GM20431 (cell line): ENCODE measurements at regions not wholly inside any gene's neighbourhood (a gene's known extent, or its start where the extent isn't known, plus 50 kb on each side); places are given as distances from the start of the nearest gene placed in this dataset.

ENCODE experiments used
- in situ Hi-C: fragments of 300-500 bp; cut with MseI, MboI; formaldehyde crosslinking; loops from one replicate; pipeline ENCODE4 v1.15.0; 2020; ENCODE audit warnings: low sequenced_read_pairs; ENCODE audit not compliant: unreplicated experiment

DNA sequence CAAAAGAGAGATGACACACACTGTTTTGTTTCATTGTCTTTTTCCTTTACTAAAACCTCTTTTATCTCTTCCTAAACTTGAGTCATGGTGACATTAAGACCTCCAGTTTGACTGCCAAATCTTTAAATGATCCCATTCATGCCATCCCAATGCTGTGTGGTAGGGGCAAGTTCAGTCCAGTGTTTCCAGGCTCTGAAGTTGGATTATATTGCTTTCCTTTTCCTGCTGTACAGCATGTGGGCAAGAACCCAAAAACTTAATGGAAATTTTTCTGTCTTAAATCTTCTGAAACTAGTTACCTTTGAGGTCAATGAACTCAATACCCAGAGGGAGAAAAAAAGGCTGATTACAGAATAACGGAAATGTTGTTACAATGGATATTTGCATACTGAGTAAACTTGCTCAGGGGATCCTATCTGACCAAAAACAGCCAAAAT lies 187.1 kb upstream of the FAR2 start:
- in situ Hi-C loops, result no loop called here

DNA sequence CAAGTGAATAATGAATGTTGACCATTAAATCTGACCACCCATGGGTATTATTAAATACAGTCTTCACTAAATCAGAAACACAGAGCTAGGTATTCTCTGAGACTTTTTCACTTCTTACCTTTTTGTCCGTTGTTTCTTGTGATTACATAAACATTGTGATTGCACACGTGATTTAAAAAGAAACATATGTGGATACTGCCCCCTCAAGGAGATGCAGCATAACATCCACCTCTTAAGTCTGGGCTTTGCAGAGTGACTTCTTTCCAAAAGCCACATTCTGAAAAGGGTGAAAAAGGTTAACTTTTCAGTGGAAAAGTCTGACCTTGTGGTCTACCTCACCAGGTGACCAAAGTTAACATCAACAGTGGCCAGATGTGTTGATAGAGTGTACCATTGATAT lies 185.5 kb upstream of the FAR2 start:
- in situ Hi-C loops, result no loop called here

DNA sequence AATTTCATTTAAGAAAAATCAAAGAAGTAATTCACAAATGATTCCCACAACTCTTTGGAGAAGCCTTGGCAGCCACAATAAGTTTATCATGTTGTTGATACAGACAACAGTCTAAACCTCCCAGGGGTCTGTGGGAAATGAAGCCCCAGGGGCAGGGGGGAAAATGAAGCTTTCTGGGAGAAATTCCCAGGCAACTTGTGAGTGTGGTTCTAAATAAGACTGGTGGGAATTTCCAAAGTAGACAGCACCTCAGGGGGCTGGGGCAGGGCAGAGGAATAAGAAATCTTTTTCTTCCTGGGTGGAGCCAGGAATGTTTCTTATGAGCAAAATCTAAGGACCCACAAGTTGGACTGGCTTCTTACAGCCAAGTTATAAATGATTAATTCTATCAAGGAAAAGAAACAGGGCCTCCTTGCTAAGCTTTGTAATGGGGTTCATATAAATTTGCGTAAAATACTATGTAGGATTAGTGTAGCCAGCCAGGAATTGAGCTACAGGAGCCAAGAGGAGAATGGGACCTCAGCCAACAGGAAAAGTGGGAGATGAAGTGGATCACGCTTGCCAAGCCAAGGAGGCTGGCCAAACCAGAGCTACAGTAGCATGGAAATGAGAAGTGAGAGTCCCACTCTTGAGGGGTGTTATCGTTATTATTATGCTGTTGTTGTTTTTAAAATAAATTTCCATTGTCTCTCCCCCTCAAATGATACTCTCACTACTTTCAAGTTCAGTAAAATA lies 182.9 kb upstream of the FAR2 start:
- in situ Hi-C loops, result no loop called here

DNA sequence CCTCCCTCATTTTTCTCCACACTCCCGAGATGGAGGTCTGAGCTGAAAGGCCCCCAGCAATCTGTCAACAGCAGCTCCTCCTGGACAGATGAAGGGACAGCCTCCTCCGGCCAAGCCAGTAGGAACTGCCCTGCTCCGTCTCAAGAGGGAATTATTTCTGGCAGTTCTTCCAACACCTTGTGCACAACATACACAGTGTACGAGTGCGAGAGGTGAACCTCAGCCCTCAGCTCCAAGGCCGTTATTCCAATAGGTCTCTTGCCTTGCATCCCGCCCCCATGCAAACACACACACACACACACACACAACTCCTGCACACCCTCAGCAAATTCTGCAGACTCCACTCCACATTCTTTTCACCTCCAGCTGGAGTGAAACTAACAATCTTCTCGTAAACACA lies 181.7 kb upstream of the FAR2 start:
- in situ Hi-C loops, result no loop called here

DNA sequence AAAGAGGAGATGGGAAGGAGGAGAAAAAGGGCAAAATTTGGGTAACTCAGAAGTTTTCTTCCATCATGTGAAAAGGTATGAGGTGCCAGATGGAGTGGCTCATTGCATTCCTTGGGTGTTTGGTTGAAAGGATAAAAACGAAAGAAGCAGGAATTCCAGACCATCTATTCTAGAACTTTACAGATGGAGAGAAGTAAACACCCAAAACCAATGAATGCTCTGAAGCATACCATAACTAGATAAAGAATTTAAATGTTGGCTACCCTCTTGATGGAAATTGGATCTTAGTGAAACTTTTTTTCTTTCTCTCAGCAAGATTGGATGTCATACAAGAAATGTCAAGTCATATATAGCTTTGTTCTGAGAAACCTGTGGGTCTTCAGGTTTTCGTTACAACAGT lies 175.6 kb upstream of the FAR2 start:
- in situ Hi-C loops, result no loop called here

DNA sequence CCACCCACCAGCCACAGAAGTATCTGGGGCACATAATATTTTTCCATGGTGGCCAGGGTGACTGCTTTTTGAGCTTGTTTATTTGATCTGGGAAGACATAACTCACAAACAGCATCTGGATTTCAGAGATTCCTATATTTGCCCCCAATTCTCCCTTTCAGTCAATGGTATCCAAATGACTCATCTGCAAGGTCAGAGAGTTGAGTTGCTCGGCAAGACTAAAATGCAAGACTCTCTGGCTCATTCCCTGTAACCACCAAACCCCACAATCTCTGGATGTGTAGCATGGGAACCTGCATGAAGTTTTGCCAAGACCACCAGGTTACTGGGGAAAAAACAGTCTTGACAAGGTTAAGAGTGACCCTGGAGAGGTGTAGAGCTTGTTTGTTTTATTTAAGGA lies 174.9 kb upstream of the FAR2 start:
- in situ Hi-C loops, result no loop called here

DNA sequence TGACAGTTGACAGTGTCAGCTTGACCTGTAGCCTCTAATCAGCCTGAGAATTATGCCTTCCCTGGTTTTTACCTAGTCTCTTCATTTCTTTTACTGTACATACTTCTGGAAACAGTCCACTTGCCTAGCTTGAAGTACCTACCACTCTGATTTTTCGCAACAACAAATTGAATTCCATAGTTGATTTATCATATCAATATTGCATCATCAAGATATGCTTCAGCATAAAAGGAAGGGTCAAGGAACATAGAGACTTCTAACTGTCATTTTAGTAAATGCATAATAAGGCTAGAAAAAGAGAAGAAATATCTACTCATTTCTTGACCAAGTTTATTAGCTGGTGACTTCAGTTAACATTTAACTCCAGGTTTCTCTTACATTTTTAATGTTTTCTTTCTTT lies 174.2 kb upstream of the FAR2 start:
- in situ Hi-C loops, result no loop called here

DNA sequence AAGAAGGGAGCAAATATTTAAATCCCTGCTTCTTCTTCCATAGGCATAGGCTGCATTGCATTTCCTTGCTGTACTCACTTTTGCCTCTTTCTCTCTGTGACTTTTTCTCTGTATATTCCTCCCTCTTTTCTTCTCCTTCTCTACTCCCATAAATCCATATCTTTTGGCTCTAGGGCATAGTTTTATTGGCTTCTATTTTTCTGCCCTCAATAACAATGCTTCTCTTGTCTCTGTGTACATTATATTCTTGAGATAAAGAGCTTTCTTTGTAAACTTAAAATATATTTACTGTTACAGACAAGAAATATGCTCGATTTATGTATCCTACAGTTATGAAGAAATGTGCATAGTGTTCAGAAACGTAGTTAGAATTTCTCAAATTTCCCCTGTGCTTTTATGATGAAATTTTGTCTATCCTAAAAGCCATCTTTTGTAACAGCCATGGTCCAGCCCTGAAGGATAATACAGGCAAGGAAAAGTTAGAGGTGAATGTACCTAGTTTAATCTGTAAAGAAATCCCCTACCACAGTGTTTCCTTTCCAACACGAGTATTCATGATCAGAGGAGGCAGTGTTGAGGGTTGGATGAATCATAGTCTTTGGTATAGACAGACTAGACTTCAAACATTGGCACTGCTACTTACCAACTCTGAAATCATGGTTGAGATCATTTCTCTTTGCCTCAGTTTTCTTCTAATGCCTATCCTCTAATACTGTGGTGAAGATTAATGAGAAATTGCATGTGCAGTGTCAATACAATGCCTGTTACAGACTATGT lies 173.3 kb upstream of the FAR2 start:
- in situ Hi-C loops, result no loop called here

DNA sequence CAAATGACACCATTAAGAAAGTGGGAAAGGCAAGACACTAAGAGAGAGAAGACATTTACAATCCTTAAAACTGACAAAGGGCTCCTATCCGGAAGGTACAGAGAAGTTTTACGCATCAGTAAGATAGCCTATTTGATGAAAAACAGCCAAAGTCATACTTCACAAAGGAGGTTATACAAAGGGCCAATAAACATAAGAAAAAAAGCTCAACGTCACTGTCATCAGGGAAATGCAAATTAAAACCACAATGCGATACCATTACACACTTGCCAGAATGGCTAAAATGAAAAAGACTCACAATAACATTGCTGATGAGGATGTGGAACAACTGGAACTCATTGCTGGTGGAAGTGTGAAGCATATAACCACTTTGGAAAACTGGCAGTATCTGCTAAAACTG lies 168.6 kb upstream of the FAR2 start:
- in situ Hi-C loops, result no loop called here

DNA sequence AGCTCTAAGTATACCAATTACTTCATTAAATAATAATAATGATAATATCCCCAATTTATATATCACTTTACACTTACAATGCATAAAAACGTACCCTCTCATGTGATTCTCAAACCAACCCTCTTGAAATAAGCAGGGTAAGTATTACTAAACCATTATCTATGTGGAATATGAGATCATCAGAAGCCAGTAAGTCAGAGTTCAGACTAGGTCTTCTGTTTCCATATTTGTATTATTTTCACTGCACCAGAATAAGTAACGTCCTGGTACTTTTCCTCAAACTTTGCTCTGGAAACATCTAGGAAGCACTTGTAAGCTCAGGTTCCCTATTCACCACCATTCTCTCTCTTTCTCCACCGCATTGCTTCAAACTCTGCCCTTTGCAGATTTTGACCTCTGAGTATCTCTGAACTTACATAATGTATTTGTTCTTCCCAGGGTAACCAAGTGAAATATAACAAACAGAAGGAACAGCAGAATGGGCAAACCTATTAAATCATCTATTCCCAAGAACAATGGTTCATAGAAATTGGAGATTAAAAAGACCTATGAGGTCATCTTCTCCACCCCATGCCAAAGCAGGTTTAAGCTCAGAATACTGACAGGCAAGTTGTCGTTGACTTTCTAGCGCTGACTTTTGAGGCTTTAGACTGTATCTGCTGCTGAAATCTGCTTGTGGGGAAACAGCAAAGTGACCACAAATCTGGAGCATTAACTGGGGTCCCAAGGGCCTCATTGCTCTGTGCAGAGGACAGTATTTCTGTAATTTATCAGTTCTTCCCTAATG lies 161.3 kb upstream of the FAR2 start:
- in situ Hi-C loops, result no loop called here

DNA sequence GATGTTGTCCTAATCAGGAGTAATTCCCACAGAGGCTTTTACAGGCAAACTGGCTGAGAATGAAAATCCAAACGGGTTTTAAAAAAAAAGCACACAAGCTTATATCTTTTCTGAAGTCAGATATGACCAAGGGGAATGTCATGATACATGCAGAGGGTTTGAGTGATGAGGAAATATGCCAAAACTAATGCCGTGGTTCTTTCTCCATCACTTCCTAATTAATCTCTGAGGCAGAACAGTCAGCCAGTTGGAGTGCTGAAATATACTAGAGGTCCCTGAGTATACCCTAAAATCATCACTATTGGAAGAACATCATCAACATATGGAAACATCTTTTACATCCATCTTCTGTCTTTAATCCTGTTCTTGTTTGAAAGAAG lies 160.8 kb upstream of the FAR2 start:
- in situ Hi-C loops, result no loop called here

DNA sequence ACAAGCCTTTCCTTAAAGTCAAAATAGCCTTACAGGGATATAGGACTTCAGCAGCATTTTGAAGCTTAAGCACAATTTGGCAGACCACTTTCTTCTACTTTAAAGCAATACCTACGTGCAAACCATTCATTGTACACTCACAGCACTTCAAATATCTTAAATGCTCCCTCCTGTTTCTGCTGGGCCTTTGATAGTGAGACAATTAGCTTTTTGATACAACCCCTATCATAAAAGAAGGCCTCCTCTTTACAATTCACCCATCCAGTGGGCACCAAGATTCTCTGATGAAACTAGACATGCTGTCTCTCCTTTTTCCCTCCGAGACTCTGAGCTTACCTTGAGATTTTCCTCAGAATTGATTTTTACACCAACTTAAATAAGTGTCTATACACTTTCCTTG lies 157.5 kb upstream of the FAR2 start:
- in situ Hi-C loops, result no loop called here

DNA sequence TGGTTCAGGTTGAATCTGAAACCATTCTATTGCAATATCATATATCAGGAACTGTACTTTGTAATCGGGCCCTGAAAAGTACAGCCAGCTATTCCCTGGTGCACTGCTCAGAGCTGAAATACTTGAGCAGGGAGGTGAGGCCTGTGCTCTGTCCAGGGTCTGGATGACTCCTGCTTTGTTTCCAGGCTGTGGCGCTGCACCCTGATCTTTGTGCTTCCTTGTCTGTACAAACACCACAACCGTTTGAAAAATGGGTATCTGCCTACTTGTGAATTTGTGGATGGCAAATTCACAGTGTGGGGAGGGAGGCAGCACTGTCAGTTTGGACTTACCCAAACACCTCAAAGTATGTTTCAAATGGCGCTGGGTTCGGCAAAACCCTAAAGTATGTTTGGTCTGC lies 155.4 kb upstream of the FAR2 start:
- in situ Hi-C loops, result no loop called here

DNA sequence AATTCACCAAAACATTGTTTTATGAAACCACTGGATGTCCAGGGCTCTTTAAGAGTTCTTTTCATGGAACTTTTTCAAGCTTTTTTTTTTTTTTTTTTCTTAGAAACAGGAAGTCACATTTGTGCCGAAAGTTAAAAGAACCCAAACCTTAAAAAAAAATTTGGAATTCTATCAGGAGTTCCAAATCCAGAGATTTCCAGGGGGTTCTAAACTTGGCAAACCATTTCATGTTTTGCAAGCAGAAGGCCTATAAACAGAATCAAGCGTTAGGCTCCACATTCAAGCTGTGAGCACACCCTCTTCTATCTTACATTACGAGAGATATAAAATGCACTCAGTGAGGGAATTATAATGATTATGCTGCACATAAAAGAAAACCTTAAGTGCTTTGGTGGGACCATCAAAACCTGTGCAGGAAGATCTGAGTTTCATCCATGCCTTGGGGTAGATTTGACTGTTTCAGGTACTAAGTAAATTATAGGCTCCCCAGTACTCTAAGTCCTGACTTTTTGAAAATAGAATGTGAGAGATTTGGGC lies 154.8 kb upstream of the FAR2 start:
- in situ Hi-C loops, result no loop called here

DNA sequence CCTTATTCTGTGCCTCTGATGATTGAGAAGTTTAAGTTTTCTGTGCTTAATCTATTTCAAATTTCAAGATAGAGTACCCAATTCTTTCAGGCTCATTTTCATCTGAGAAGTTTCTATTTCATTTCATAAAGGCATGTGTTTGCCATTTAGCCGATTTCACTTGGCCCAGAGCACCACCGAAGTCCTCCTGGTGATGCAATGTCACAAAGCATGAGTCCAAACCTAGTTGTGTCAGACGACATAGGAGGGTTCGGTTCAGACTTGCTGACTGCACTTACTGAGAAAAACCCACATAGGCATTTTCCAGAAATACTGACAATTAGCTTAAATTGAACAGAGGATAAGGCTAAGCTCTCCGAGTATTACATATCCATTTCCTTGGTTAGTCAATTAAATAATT lies 152.4 kb upstream of the FAR2 start:
- in situ Hi-C loops, result no loop called here

DNA sequence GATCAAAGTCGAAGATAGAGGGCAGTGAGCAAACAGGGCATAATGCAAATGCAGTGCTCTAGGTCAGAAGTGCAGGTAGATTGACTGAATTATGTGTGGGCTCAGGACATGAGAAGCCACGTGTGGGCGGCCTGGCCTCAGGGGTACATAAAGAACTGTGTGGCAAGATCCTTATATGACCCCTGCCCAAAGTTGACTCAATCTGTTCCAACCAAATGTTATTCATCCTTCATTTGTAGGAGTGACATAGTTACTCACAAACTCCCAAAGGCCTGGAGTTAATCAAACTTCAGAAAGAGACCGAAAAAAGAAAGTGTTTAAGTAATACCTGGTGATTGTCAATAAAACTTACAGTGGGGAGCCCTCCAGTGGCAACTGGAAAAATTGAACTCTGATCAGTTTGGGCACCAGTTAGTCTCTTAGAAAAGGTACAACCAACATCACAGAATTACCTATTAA lies 150.4 kb upstream of the FAR2 start:
- in situ Hi-C loops, result no loop called here

DNA sequence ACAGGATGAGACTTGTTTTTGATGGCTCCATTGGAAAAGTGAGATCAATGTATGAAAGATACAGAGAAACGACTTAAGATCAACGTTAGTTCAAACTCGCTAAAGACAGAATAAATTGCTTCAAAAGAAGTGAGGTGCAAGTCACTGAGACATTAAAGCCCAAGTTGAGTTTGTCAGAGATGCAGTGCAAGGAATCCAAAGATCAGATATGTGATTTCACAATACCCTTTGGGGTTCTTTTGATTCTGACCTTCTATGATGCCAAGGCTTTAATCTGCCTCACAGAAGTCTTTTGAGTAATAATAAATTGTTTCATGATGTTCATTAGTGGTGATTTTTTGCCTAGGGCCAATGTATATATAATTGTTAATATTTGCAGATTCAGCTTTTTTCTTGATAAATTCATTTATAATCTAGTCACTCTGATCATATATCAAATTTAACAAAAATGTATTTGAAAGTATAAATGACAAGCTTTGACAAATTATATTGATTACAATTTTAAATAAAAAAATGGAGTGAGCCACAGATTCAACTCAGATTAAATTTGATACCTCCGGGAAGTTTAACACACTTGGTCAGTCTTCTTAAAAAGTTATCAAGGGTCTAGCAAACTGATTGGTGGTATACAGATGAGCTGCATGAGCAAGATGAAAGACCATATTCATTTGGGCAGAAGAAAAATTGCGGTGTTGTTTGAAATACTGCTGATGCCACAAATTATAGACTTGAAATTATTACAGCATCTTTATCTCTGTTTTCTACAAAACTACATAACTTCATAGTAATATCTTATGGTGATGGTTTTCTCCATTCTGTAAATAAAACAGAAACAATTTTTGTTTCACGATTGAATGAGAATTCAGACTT lies 144.8 kb upstream of the FAR2 start:
- in situ Hi-C loops, result no loop called here

DNA sequence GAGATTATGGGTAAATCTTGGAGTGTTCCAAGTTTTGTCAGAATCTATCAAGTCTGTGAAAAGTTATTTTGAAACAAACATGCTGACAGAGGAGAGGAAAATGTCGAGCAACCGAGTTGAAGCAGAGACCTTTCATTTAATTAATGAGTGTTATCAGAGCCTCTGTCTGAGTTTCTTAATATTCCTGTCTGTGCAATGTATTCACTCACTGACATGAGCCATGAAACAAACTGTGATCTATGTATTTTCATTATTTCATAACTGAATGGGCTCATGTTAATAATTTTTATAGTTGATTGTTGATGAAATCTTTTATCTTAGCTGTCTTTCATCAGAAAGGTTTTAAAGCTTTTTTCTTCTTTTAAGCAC lies 144.2 kb upstream of the FAR2 start:
- in situ Hi-C loops, result no loop called here

DNA sequence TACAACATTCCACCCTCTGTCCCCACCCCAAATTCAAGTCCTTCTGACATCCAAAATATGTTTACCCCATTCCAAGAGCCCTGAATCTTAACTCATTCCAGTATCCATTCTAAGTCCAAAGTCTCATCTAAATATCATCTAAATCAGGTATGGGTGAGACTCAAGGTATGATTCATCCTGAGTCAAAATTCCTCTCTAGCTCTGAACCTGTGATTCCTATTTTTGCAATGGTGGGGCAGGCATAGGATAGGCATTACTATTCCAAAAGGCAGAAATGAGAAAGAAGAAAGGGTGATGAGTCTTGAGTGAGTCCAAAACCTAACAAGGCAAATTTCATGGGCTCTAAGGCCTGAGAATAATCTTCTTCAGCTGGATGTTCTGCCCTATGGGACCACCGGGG lies 140.3 kb upstream of the FAR2 start:
- in situ Hi-C loops, result no loop called here

DNA sequence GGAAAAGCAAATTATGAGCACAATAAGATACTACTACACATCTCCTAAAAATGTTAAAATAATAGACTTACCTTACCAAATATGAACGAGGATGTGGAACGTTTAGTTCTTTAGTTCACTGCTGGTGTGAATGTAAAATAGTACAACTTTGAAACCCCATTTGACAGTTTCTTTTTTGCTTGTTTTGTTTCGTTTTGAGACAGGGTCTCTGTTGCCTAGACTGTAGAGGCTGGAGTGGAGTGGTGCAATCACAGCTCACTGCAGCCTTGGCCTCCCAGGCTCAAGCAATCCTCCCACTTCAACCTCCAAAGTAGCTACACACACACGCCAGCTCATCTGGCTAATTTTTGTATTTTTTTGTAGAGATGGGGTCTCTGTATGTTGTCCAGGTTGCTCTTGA lies 136.4 kb upstream of the FAR2 start:
- in situ Hi-C loops, result no loop called here
